Tibial nerve (tissue), 4 donors: ENCODE measurements at regions not wholly inside any gene's neighbourhood (a gene's known extent, or its start where the extent isn't known, plus 50 kb on each side); places are given as distances from the start of the nearest gene placed in this dataset.

Source experiments
- DNase-seq, 2 donors: peaks; one replicate each; pipeline ENCODE4 v3.0.0-alpha.2; 2019; ENCODE audit warnings: low spot score in 2 of 2
- H3K27ac ChIP-seq, 4 donors: fragments of 200-600 bp; sonication (generic) in 3 of 4; one replicate each; pipeline ENCODE4 v1.5.1; 2017 to 2019; ENCODE audit warnings: mild to moderate bottlenecking in 1 of 4
- H3K27me3 ChIP-seq, 2 donors: fragments of 200-600 bp; sonication (generic) in 1 of 2; one replicate each; pipeline versions ENCODE4 v1.5.1 to v1.6.0; 2017 to 2019
- H3K36me3 ChIP-seq, 3 donors: fragments of 200-600 bp; sonication (generic); one replicate each; pipeline ENCODE4 v1.5.1; 2018 to 2019
- H3K4me1 ChIP-seq, 4 donors: fragments of 200-600 bp; sonication (generic) in 3 of 4; one replicate each; pipeline ENCODE4 v1.5.1; 2017 to 2019
- H3K4me3 ChIP-seq, 4 donors: fragments of 200-600 bp; sonication (generic) in 3 of 4; one replicate each; pipeline ENCODE4 v1.5.1; 2017 to 2019; ENCODE audit warnings: mild to moderate bottlenecking in 1 of 4, moderate library complexity in 1 of 4
- H3K9me3 ChIP-seq, 4 donors: fragments of 200-600 bp; sonication (generic) in 3 of 4; one replicate each; pipeline ENCODE4 v1.5.1; 2017 to 2019
- CTCF ChIP-seq, 5 experiments: fragments of 200-600 bp in 3 of 5; fragments of 450-650 bp in 2 of 5; sonication (generic) in 3 of 5; IDR thresholded peaks; one replicate each; pipeline ENCODE4 v1.5.1; 2016 to 2019; ENCODE audit warnings: antibody characterized with exemption in 5 of 5, mild to moderate bottlenecking in 3 of 5, moderate library complexity in 2 of 5
- EP300 ChIP-seq, 2 donors: sonication (generic); formaldehyde crosslinking; IDR thresholded peaks; one replicate each; pipeline ENCODE4 v1.6.1; 2017; ENCODE audit warnings: antibody characterized with exemption in 2 of 2, mild to moderate bottlenecking in 1 of 2
- POLR2A ChIP-seq, 2 donors: fragments of 450-650 bp; IDR thresholded peaks; one replicate each; pipeline ENCODE4 v1.6.1; 2017; ENCODE audit warnings: antibody characterized with exemption in 2 of 2, mild to moderate bottlenecking in 2 of 2, moderate library complexity in 2 of 2
- WGBS, 2 donors: methylation state at CpG; one replicate each; pipeline ENCODE4 v1.1.5; 2018; 5-methylcytosine and 5-hydroxymethylcytosine counted together

DNA sequence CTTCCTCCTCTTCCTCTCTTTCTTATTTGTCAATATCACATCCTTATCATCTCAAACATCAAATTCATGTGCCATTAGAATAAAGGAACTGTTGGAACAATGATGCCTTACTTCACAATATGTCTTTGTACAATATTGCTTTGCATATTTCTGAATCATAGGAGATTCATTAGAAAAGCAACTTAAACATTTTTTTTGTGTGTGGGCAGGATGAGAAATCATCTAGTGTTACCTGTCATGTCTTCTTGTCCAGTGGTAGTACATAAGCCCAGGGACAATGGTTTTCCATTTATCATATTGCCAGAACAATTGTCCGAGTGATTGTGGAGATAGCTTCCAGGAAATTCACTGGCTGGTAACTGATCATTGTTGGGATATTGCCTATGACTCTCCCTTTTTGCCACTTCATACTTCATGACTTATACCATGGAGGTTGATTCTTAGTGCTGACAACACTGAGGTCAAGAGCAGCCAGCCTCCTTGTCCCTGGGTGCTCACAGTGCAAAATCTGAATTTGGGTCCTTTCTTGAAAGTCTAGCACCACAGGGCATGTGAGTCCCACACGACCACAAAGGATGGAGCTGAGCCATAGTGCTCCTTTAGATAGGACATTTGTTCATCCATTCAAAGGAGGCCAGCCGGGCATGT, 215.0 kb downstream of the MDFIC start:
- Histone ChIP-seq H3K4me3 (no peak overlapping the region), H3K27ac (no peak overlapping the region), H3K4me1 (peaks cover 0 to 19% (median 0%) of the 10 kb centered on the region in 4 donors), H3K36me3 (no peaks in the 10 kb centered on the region), H3K9me3 (no peaks in the 10 kb centered on the region), H3K27me3 (no peaks in the 10 kb centered on the region)
- no peak for DNase-seq
- 85 to 87% methylated on average over 3 of the region's 3 CpGs for WGBS, 2 donors
- no peak for TF ChIP-seq CTCF (IDR thresholded peaks at IDR 0.05)

GRCh38 chr7:115135769-115136410, 214.0 kb downstream of the MDFIC start:
- no peak overlapping the region for H3K27ac ChIP-seq
- no peak for TF ChIP-seq CTCF (IDR thresholded peaks at IDR 0.05)
- no peak for TF ChIP-seq POLR2A (IDR thresholded peaks at IDR 0.05)
- TF ChIP-seq EP300 (IDR thresholded peaks at IDR 0.05), result no peak

DNA sequence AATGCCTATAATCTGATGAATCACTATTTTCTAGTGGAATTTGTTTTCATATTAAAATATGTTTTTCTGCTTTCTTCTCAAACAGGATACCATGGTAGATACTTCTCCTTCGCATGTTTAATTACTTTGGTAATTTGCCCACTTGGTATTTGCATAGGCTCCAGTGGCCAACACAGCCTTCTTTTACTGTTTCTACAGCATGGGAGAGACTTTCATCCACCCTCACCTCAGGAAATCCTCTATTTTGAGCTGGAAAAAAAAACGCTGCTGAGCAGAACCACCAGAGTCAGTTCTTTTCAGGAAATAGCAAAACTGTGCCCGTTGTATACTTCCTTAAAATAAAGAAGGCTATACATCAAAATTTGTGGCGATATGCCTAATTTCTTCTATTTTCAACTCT, 213.3 kb downstream of the MDFIC start:
- H3K27me3 ChIP-seq, result no peaks in the 10 kb centered on the region
- TF ChIP-seq EP300 (IDR thresholded peaks at IDR 0.05), result no peak
- TF ChIP-seq CTCF (IDR thresholded peaks at IDR 0.05), result no peak
- no peak for TF ChIP-seq POLR2A (IDR thresholded peaks at IDR 0.05)
- WGBS, 2 donors, result 57 to 61% methylated on average over 4 of the region's 4 CpGs

More at GRCh38 chr7:115135769-115136410, 214.0 kb downstream of the MDFIC start:
- no peaks in the 10 kb centered on the region for H3K27me3 ChIP-seq
- 67 to 73% methylated on average over 1 of the region's 1 CpG for WGBS, 2 donors
- H3K4me3 ChIP-seq, result no peak overlapping the region
- H3K4me1 ChIP-seq, result peaks cover 0 to 19% (median 0%) of the 10 kb centered on the region in 4 donors
- H3K9me3 ChIP-seq, result no peaks in the 10 kb centered on the region
- no peak for DNase-seq
- no peaks in the 10 kb centered on the region for H3K36me3 ChIP-seq

GRCh38 chr7:115133248-115133647, 211.4 kb downstream of the MDFIC start:
- no peak for TF ChIP-seq CTCF (IDR thresholded peaks at IDR 0.05)
- no peak for TF ChIP-seq EP300 (IDR thresholded peaks at IDR 0.05)
- TF ChIP-seq POLR2A (IDR thresholded peaks at IDR 0.05), result no peak
- no peak overlapping the region for H3K27ac ChIP-seq
- no peak for DNase-seq
- 94 to 96% methylated on average over 5 of the region's 5 CpGs for WGBS, 2 donors
- H3K4me3 ChIP-seq, result no peak overlapping the region
- H3K36me3 ChIP-seq, result no peaks in the 10 kb centered on the region
- H3K9me3 ChIP-seq, result no peaks in the 10 kb centered on the region
- no peaks in the 10 kb centered on the region for H3K27me3 ChIP-seq
- peaks cover 0 to 19% (median 0%) of the 10 kb centered on the region in 4 donors for H3K4me1 ChIP-seq

More for the DNA sequence above, 213.3 kb downstream of the MDFIC start:
- Histone ChIP-seq H3K27ac (peak overlapping the region in 1 of 4 donors; percentile 9), H3K4me3 (no peak overlapping the region), H3K9me3 (no peaks in the 10 kb centered on the region), H3K4me1 (peaks cover 0 to 19% (median 0%) of the 10 kb centered on the region in 4 donors), H3K36me3 (no peaks in the 10 kb centered on the region)
- no peak for DNase-seq

- Histone ChIP-seq H3K9me3 (no peaks in the 10 kb centered on the region), H3K27ac (no peak overlapping the region), H3K4me3 (no peak overlapping the region), H3K4me1 (peaks cover 0 to 19% (median 0%) of the 10 kb centered on the region in 4 donors), H3K36me3 (no peaks in the 10 kb centered on the region), H3K27me3 (no peaks in the 10 kb centered on the region)
- TF ChIP-seq CTCF (IDR thresholded peaks at IDR 0.05), result no peak
- TF ChIP-seq EP300 (IDR thresholded peaks at IDR 0.05), result no peak
- TF ChIP-seq POLR2A (IDR thresholded peaks at IDR 0.05), result no peak
- 77 to 91% methylated on average over 1 of the region's 1 CpG for WGBS, 2 donors
- no peak for DNase-seq
Measured at GRCh38 chr7:115132096-115132495, 210.2 kb downstream of the MDFIC start.
